GM23338 (cell line): ENCODE measurements at regions not wholly inside any gene's neighbourhood (a gene's known extent, or its start where the extent isn't known, plus 50 kb on each side); places are given as distances from the start of the nearest gene placed in this dataset.

Experiments used
- CREB1 ChIP-seq: fragments of 250-450 bp; sonication (Bioruptor Pico); IDR thresholded peaks from 2 replicates; pipeline ENCODE4 v1.5.0; 2020; ENCODE audit warnings: low read depth, mild to moderate bottlenecking, moderate library complexity
- ETS1 ChIP-seq: IDR thresholded peaks from 2 replicates; pipeline ENCODE4 v1.6.1; 2016; ENCODE audit warnings: antibody characterized with exemption
- EZH2 ChIP-seq: fragments of 200-600 bp; sonication (generic); IDR thresholded peaks from one replicate; pipeline ENCODE4 v1.8.0; 2017; ENCODE audit warnings: antibody characterized with exemption, mild to moderate bottlenecking, low read depth; ENCODE audit not compliant: unreplicated experiment
- EZH2phosphoT487 ChIP-seq: fragments of 200-600 bp; sonication (generic); IDR thresholded peaks from one replicate; pipeline ENCODE4 v1.8.1; 2018; ENCODE audit warnings: antibody characterized with exemption; ENCODE audit not compliant: unreplicated experiment
- JUNB ChIP-seq: IDR thresholded peaks from one replicate; pipeline ENCODE4 v1.6.1; 2016; ENCODE audit warnings: antibody characterized with exemption; ENCODE audit not compliant: unreplicated experiment
- NANOG ChIP-seq: IDR thresholded peaks from 2 replicates; pipeline ENCODE4 v1.6.1; 2016; ENCODE audit warnings: antibody characterized with exemption, borderline replicate concordance
- POLR2AphosphoS5 ChIP-seq: IDR thresholded peaks from 2 replicates; pipeline ENCODE4 v1.6.1; 2016; ENCODE audit warnings: antibody characterized with exemption, low read depth
- STAT1 ChIP-seq: IDR thresholded peaks from one replicate; pipeline ENCODE4 v1.6.1; 2016; ENCODE audit warnings: antibody characterized with exemption; ENCODE audit not compliant: unreplicated experiment
- ZNF114 ChIP-seq: fragments of 250-450 bp; sonication (Bioruptor Pico); IDR thresholded peaks from 2 replicates; pipeline ENCODE4 v1.5.0; 2020; ENCODE audit warnings: mild to moderate bottlenecking, moderate library complexity
- ZNF331 ChIP-seq: fragments of 250-450 bp; sonication (Bioruptor Pico); IDR thresholded peaks from 2 replicates; pipeline ENCODE4 v1.5.0; 2020; ENCODE audit warnings: low read depth, mild to moderate bottlenecking, moderate library complexity
- TF ChIP-seq, protein P1 (sequence below), 2 experiments: fragments of 200-600 bp in 1 of 2; sonication (generic) in 1 of 2; conservative IDR thresholded peaks; 2 replicates each; pipeline versions ENCODE4 v1.5.1 to v1.6.1; 2016 to 2017; ENCODE audit warnings: antibody characterized with exemption in 2 of 2, low read depth in 2 of 2, mild to moderate bottlenecking in 2 of 2, moderate library complexity in 1 of 2
- TF ChIP-seq, protein P2 (sequence below): IDR thresholded peaks from one replicate; pipeline ENCODE4 v1.6.1; 2018; ENCODE audit warnings: antibody characterized with exemption; ENCODE audit not compliant: unreplicated experiment
- TF ChIP-seq, protein P3 (sequence below): fragments of 250-450 bp; sonication (Bioruptor Pico); IDR thresholded peaks from 2 replicates; pipeline ENCODE4 v1.5.0; 2020; ENCODE audit warnings: mild to moderate bottlenecking, moderate library complexity

DNA sequence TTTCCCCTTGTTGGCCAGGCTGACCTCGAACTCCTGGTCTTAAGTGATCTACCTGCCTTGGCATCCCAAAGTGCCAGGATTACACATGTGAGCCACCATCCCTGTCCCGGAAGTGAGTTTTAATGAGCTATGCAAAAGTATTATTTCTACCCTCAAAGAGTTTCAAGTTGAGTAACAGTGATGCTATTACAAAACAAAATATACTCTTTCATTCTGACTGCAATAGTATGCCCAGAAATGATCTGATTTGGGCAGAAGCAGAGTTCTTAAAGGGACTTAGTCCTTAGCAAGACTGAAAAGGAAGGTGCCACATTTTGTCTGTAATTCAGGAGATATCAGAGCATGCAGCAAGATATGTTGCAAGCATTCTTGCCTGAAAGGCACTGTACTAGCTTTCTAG lies 375.4 kb downstream of the NUF2 start:
- TF ChIP-seq, protein P1, sequence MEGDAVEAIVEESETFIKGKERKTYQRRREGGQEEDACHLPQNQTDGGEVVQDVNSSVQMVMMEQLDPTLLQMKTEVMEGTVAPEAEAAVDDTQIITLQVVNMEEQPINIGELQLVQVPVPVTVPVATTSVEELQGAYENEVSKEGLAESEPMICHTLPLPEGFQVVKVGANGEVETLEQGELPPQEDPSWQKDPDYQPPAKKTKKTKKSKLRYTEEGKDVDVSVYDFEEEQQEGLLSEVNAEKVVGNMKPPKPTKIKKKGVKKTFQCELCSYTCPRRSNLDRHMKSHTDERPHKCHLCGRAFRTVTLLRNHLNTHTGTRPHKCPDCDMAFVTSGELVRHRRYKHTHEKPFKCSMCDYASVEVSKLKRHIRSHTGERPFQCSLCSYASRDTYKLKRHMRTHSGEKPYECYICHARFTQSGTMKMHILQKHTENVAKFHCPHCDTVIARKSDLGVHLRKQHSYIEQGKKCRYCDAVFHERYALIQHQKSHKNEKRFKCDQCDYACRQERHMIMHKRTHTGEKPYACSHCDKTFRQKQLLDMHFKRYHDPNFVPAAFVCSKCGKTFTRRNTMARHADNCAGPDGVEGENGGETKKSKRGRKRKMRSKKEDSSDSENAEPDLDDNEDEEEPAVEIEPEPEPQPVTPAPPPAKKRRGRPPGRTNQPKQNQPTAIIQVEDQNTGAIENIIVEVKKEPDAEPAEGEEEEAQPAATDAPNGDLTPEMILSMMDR (conservative IDR thresholded peaks at IDR 0.05; ENCODE audit: low read depth in 2 of 2): no peak
- TF ChIP-seq JUNB (no peak), EZH2 (no peak), POLR2AphosphoS5 (no peak), CREB1 (CRISPR knock-in tag) (no peak), EZH2phosphoT487 (no peak), ZNF114 (CRISPR knock-in tag) (no peak), ZNF331 (CRISPR knock-in tag) (no peak), STAT1 (no peak), ETS1 (no peak), NANOG (no peak)
- TF ChIP-seq, protein P2, sequence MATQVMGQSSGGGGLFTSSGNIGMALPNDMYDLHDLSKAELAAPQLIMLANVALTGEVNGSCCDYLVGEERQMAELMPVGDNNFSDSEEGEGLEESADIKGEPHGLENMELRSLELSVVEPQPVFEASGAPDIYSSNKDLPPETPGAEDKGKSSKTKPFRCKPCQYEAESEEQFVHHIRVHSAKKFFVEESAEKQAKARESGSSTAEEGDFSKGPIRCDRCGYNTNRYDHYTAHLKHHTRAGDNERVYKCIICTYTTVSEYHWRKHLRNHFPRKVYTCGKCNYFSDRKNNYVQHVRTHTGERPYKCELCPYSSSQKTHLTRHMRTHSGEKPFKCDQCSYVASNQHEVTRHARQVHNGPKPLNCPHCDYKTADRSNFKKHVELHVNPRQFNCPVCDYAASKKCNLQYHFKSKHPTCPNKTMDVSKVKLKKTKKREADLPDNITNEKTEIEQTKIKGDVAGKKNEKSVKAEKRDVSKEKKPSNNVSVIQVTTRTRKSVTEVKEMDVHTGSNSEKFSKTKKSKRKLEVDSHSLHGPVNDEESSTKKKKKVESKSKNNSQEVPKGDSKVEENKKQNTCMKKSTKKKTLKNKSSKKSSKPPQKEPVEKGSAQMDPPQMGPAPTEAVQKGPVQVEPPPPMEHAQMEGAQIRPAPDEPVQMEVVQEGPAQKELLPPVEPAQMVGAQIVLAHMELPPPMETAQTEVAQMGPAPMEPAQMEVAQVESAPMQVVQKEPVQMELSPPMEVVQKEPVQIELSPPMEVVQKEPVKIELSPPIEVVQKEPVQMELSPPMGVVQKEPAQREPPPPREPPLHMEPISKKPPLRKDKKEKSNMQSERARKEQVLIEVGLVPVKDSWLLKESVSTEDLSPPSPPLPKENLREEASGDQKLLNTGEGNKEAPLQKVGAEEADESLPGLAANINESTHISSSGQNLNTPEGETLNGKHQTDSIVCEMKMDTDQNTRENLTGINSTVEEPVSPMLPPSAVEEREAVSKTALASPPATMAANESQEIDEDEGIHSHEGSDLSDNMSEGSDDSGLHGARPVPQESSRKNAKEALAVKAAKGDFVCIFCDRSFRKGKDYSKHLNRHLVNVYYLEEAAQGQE: no peak
- TF ChIP-seq, protein P3, sequence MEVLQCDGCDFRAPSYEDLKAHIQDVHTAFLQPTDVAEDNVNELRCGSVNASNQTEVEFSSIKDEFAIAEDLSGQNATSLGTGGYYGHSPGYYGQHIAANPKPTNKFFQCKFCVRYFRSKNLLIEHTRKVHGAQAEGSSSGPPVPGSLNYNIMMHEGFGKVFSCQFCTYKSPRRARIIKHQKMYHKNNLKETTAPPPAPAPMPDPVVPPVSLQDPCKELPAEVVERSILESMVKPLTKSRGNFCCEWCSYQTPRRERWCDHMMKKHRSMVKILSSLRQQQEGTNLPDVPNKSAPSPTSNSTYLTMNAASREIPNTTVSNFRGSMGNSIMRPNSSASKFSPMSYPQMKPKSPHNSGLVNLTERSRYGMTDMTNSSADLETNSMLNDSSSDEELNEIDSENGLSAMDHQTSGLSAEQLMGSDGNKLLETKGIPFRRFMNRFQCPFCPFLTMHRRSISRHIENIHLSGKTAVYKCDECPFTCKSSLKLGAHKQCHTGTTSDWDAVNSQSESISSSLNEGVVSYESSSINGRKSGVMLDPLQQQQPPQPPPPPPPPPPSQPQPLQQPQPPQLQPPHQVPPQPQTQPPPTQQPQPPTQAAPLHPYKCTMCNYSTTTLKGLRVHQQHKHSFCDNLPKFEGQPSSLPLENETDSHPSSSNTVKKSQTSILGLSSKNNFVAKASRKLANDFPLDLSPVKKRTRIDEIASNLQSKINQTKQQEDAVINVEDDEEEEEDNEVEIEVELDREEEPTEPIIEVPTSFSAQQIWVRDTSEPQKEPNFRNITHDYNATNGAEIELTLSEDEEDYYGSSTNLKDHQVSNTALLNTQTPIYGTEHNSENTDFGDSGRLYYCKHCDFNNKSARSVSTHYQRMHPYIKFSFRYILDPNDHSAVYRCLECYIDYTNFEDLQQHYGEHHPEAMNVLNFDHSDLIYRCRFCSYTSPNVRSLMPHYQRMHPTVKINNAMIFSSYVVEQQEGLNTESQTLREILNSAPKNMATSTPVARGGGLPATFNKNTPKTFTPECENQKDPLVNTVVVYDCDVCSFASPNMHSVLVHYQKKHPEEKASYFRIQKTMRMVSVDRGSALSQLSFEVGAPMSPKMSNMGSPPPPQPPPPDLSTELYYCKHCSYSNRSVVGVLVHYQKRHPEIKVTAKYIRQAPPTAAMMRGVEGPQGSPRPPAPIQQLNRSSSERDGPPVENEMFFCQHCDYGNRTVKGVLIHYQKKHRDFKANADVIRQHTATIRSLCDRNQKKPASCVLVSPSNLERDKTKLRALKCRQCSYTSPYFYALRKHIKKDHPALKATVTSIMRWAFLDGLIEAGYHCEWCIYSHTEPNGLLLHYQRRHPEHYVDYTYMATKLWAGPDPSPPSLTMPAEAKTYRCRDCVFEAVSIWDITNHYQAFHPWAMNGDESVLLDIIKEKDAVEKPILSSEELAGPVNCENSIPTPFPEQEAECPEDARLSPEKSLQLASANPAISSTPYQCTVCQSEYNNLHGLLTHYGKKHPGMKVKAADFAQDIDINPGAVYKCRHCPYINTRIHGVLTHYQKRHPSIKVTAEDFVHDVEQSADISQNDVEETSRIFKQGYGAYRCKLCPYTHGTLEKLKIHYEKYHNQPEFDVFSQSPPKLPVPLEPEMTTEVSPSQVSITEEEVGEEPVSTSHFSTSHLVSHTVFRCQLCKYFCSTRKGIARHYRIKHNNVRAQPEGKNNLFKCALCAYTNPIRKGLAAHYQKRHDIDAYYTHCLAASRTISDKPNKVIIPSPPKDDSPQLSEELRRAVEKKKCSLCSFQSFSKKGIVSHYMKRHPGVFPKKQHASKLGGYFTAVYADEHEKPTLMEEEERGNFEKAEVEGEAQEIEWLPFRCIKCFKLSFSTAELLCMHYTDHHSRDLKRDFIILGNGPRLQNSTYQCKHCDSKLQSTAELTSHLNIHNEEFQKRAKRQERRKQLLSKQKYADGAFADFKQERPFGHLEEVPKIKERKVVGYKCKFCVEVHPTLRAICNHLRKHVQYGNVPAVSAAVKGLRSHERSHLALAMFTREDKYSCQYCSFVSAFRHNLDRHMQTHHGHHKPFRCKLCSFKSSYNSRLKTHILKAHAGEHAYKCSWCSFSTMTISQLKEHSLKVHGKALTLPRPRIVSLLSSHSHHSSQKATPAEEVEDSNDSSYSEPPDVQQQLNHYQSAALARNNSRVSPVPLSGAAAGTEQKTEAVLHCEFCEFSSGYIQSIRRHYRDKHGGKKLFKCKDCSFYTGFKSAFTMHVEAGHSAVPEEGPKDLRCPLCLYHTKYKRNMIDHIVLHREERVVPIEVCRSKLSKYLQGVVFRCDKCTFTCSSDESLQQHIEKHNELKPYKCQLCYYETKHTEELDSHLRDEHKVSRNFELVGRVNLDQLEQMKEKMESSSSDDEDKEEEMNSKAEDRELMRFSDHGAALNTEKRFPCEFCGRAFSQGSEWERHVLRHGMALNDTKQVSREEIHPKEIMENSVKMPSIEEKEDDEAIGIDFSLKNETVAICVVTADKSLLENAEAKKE (CRISPR knock-in tag): no peak
